ENCODE measurements at regions not wholly inside any gene's neighbourhood (a gene's known extent, or its start where the extent isn't known, plus 50 kb on each side); places are given as distances from the start of the nearest gene placed in this dataset.

DNA sequence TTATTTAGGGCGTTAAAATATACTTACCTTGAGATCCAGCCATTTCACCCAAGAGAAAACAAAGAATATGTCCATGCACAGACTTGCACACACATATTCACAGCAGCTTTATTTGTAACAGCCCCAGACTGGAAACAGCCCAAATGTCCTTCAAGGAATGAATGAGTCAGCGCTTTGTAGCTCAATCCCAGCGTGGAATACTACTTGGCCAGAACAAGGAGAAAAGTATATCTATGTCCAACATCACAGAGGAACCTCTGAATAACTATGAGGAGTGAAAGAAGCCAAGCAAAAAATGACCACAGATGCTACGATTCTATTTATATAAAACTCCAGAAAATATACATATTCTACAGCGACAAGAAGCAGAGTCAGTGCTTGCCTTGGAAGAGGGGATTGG is 158.3 kb downstream of the ENGASE start:
- TF ChIP-seq, protein P1, sequence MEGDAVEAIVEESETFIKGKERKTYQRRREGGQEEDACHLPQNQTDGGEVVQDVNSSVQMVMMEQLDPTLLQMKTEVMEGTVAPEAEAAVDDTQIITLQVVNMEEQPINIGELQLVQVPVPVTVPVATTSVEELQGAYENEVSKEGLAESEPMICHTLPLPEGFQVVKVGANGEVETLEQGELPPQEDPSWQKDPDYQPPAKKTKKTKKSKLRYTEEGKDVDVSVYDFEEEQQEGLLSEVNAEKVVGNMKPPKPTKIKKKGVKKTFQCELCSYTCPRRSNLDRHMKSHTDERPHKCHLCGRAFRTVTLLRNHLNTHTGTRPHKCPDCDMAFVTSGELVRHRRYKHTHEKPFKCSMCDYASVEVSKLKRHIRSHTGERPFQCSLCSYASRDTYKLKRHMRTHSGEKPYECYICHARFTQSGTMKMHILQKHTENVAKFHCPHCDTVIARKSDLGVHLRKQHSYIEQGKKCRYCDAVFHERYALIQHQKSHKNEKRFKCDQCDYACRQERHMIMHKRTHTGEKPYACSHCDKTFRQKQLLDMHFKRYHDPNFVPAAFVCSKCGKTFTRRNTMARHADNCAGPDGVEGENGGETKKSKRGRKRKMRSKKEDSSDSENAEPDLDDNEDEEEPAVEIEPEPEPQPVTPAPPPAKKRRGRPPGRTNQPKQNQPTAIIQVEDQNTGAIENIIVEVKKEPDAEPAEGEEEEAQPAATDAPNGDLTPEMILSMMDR (IDR thresholded peaks at IDR 0.05) = no peak
- TF ChIP-seq, protein P2, sequence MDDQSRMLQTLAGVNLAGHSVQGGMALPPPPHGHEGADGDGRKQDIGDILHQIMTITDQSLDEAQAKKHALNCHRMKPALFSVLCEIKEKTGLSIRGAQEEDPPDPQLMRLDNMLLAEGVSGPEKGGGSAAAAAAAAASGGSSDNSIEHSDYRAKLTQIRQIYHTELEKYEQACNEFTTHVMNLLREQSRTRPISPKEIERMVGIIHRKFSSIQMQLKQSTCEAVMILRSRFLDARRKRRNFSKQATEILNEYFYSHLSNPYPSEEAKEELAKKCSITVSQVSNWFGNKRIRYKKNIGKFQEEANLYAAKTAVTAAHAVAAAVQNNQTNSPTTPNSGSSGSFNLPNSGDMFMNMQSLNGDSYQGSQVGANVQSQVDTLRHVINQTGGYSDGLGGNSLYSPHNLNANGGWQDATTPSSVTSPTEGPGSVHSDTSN (IDR thresholded peaks at IDR 0.05) = no peak

All from A549 (cell line).